A172 (cell line): ENCODE measurements at regions not wholly inside any gene's neighbourhood (a gene's known extent, or its start where the extent isn't known, plus 50 kb on each side); places are given as distances from the start of the nearest gene placed in this dataset.

Source experiments
- DNase-seq: peaks from one replicate; pipeline ENCODE4 v3.0.0-alpha.2; 2015; ENCODE audit warnings: low spot score

DNA sequence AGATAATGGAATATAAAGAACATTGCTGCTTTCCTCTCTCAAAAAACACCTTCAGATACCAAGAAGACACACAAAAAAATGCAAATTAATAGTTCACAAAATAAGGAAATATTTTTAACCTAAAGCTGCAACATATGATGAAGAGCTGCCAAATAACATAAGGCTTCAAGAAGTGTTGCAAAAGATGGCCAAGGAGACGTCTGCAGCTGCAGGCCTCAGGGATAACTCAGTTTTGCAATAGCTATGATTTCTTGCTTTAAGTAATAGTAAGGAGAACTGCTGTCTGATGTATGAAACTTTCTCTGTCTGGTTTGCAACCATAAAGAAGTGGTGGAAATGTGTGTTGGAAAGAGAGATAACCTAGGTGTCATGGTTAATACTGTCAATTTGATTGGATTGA, 1237.5 kb downstream of the MRPL39 start:
- no peak for DNase-seq

DNA sequence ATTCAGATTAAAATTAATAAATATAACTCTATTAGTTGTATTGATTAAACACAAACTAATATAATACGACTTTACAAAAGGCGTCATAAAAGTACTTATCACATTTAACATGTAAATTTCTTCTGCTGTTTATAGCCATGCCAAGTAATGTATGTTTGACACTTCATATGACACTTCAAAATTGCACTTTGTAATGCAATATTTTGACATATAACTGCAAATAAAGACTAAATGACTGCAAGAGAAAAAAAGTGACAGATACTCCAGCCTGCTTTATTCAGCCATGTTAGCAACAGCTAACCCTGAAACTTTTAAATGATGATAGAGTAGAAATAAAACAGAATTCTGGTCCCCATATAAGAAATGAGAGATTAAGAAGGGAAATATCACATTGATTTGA, 1238.0 kb downstream of the MRPL39 start:
- no peak for DNase-seq

DNA sequence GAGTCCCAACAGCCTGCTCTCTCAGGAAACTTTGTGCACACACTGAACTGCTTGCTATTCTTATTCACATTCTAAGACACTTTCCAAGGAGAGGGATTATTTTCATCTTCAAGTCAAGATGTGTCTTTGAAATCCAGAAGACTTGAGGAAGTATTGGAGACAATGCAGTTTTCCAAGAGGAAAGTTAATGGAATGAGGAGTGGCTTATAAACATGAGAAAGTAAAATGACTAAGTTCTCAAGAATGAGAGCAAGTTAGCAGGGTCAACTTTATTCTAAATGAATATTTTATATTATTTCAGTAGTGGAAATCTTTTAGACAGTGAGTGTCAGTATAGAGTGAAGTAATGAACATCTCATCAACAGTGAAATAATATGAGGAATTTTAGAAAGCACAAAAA, 1239.3 kb downstream of the MRPL39 start:
- no peak for DNase-seq

DNA sequence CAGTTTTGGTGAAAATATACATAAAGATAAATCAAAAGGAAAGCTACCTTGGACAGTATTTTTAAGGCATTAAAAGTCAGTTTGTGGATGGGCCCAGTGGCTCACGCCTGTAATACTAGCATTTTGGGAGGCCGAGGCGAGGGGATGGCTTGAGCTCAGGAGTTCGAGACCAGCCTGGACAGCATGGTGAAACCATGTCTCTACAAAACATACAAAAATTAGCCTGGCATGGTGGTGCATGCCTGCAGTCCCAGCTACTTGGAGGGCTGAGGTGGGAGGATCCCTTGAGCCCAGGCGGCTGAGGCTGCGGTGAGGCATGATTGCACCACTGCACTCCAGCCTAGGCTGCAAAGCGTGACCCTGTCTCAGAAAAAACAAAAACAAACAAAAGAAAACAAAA, 1253.8 kb downstream of the MRPL39 start:
- no peak for DNase-seq

DNA sequence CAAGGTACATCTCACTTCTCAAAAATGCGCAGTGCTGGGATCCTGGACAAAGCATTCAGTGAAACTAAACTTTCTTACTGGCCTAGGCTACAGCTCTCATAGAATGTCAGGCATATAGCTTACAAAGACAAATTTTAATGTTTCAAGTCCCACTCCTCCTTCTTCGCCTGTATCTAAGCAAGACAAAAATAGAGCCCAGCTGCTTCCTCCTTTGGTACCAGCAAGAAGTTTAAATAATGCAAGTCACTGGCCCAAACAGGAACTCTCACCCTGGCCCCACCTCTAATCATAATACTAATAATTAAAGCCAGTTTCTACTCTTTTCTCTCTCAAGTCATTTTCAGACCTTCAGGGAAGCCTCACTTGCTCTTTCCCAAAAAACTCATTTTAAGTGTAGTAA, 1267.9 kb downstream of the MRPL39 start:
- no peak for DNase-seq

DNA sequence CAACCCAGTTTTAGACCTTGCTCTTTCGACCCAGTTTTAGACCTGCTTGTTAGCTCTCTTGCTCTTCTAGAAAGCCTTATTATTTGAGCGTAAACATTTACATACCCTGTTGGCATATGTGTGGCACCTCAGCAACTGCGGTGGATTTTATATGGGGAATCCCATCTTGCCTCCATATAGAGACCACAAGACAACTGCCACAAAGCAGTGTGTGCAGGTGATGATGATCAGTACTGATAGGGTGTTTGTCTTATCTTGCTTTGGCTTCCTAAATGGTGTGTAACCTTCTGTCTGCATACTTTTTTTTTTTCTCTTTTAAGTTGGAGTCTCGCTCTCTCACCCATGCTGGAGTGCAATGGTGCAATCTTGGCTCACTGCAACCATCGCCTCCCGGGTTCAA, 1270.8 kb downstream of the MRPL39 start:
- DNase-seq, result no peak

DNA sequence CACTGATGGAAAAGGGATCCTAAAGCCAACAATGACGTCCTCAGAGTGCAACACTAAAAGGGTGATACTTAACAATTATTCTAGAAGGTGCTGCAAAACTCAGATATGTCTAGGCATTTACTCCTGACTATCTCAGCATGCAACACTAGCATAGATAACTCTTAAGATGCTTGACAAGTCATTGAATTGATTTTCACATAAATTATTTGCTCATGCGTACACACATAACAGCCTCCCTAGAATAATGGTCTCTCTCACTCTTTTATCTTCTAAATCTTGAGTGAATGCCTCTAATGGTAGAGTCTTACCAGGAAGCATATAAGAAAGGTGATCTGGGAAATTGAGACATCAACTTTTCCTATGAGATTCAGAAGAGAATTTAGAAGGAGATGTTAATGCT, 1283.7 kb downstream of the MRPL39 start:
- DNase-seq, result no peak

DNA sequence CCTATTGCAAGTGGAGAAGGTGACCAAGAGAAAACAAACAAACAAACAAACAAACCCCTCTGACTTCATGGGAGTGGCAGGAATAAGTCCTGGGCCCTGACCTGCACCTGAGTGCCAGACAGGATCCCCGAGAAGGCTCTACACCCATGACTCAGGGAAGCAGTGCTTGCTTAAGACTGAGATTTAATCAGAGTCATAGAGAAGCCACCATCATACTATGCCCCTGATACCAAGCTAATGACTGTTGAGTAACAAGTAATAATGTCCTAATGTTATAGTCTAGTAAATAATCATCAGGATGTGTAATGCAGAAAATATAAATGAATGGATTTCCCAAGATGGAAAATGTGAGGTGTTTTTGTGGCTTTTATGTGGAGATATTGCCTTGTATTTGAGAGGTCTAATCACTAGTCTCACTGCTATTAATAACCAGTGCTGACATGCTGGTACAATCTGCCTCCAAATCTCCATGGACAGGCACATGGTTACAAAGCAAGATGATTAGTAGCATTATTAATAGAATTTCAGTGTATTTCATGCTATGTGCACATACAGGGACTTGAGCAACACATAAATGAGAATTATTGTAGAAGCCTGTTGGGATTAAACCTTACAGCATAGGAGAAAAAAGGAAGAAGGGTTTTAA, 1290.9 kb downstream of the MRPL39 start:
- no peak for DNase-seq

DNA sequence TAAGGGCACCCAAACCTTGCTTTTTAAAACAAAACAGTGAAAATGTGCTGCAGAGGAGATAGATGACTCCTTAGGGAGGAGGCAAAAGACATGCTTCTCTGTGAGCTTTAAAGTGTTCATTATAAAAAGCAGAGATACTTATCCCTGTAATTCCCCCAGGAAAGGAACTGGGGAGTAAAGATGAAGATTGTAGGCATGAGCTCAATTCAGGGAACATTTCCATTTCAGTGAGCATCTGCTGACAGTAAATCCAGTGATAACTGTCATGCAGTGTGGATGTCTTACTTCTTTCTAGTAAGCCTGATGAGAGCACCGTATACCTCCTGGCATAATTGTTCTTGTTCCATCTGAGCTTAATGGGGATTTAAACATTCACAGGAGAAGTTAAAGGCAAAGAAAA, 1296.5 kb downstream of the MRPL39 start:
- no peak for DNase-seq

DNA sequence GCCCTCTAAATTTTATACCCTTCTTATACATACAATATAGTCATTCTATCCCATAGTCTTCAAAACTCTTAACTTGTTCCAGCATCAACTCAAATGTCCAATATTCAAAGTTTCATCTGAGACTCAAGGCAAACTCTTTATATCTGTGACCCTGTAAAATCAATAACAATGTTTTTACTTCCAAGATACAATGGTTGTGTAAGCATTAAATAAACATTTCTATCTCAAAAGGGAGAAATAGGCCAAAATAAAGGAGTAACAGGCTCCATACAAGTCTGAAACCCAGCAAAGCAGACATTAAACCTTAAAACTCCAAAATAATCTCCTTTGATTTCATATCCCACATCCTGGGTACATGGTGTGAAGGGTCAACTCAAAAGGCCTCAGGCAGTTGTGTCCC, 1299.1 kb downstream of the MRPL39 start:
- DNase-seq, result no peak

DNA sequence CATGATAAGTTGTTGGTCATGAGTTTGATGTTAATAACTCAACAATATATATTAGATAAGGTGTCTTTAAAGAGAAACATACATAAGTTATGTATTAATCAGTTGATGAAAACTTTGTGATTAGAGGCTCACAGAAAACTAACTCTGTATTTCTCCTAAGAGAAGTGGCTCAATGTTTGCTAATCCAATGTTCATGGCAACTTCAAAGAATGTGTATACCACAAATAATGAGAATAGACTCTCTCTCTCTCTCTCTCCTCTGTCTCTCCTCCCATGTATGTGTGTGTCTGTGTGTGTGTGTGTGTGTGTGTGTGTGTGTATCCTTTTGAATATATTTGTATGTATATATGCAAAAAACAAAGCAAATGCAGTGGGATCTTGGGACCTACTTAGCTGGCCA, 1304.9 kb downstream of the MRPL39 start:
- no peak for DNase-seq

DNA sequence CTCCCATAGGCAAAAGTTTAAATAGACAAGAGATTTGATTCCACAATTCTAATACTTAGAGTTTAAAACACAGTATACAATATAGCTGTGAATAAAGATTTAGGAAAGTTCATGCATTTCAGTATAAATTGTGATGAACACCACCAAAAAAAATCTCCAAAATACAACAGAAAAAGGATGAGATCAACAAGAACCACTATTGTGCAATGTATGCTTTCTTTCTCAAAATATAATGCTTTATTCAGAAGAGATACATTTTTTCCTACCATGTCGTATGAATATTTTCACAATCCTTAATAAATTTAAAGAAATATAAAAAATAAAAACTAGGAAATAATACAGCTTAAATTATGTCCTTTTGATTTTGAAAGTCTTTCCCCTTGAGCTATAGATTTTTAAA, 1309.2 kb downstream of the MRPL39 start:
- DNase-seq, result no peak

DNA sequence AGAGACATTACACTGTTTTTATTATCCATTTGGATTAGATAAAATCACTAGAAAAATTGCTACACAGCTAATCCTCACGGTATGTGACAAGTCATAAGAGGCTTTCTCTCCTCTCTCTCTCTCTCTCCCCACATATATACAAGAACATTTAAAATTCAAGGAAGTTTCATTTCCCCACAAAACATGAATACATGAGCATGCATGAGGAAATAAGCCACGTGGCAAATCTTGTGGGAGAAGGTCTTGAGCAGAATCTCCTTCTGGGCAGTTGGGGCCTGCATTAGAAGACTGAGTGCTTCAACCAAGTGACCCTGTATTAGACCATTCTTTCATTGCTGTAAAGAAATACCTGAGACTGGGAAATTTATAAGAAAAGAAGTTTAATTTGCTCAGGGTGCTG, 1313.1 kb downstream of the MRPL39 start:
- no peak for DNase-seq

DNA sequence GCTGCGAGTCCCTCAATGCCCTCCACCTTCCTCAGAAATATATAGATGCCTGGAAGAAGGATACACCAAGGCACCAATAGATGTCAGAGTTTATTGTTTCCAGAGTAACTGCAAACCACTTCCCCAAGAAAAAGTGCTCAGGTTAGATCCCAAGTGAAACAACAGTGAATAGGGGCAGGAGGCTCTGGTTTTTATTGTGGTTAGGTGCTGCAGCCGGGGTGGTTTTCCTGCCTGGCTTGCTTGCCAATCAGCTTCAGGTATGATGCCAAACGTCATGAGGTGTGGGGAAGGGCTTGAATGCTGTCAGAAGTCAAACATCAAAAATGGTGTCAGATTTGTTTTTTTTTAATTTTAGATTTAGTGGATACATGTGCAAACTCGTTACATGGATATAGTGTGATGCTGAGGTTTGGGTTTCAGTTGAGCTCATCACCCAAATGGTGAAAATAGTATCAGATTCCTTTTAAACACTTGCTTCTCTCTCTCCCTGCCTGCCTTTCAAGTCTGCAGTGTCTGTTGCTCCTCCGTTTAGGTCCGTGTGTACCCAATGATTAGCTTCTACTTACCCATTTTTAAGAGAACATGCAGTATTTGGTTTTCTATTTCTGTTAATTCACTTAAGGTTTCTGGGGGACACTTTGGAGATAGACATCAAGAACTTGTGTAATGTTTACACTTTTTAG, 1317.0 kb downstream of the MRPL39 start:
- no peak for DNase-seq

DNA sequence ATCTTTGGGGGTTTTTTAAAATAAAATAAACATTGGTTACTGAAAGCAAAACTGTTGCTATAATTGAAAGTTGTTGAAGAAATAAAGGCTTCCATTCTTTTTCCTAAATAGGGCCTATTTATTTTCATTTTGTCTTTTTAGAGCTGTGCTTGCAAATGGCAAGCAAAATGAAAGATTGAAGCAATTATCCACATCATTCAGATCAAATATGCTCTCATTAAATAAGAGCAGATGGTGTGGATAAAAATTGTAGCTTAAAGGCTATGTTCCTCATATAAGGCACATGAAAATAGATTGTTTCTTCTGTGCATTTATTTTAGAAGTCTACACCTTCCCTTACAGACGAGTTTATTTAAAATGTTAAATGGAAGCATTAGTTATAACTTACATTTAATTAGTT, 1317.7 kb downstream of the MRPL39 start:
- DNase-seq, result no peak

DNA sequence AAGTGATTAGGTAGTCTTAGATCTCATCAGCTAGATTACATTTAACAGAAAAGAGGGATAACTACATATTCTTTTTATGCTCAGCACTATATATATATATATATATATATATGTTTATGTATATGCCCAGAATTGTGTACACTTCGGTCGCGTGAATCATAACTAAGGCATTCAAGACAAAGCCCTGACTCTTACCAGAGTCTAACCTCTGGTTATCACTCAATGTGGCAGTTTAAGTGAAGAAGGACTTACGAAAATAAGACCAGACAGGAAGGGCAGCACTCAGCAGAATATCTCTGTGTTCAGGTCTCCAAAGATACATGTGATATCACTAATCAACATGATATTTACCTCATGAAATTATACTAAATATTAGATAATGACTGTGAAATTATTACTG, 1326.7 kb downstream of the MRPL39 start:
- no peak for DNase-seq

DNA sequence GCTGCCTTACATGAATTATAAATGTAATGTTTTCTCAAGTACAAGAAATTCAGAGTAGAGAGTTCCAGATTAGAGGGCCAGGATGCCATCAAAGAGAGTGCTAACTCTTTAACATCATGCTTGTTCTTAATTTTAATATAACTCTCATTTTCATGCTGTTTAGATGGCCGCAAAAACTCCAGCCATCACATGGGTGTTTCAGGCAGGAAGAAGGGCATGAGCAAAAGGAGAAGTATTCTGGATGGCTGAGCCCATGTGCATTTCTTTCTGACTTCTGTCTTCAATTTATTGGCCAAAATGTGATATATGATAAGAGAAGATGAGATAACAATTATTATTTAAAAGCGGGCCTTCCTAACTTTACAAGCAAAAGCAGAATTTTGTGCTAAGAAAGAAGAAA, 1328.6 kb downstream of the MRPL39 start:
- DNase-seq, result no peak

DNA sequence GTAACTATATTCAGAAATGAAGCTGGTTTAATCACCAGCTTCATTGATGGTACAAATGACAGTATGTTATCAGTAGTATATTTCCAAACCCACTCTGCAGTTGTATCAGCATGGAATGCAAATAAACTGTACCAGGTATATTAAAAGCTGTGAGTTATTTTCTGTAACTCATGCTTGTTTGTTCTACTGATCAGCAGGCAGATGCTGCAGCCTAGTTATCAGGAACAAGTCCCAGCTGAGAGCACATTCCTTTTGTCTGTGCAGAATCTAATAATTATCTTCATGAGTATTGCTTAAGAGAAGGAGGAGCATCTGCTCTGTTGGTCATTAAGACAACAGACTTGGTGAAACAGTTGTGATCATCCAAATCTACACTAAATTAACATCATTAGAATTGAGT, 1331.1 kb downstream of the MRPL39 start:
- no peak for DNase-seq

DNA sequence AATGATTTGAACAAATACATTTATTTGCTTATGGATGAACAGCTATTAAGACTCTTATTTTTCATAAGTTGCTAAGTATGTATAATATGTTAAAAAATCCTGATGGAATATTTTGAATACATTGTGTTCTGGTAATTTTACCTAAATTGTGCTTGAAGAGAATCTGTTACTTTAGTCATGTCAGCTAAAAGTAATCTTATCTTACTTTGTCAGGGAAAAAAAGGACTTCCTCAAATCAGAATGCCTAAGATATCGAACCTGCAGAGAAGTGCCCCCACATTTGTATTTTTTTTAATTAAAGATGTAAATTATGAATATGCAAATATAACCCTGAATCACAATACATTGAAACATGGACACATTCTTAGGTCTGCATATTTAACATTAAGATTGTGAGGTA, 1331.7 kb downstream of the MRPL39 start:
- no peak for DNase-seq

DNA sequence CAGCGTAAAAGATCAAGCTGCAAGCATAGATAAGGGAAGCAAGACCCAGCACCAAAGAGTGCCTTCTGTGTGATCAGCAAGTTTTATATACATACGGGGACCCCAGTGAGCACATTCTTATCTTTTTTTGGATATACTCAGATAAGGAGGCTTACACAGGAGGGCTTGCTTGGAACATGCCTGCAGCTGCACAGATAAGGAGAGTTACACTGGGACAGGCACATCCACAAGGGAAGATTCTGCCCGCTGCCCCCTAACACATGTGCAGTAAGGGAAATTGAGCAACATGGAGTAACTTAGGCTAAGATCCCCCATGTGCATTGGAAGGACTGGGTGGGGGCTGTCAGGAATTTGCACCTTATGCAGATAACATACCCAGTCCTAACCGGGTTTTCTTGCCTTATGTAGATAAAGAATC, 1334.8 kb downstream of the MRPL39 start:
- no peak for DNase-seq

DNA sequence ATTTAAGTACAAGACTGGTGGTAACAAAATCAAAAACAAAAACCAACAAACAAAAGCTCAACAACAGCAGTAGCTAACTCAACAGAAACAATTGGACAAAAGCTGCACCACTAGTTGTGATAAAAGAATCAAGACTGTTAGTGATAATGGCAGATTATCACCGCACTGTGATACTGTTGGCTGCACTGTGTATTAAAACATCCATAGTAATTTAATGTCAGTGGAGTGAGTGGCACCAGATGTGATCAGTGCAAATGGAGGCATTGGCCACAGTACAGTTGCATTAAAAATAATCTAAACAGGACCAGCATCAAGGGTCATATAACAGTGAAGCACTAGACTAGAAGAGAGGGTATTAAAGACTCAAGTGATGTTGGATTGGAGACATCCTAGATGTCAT, 1341.3 kb downstream of the MRPL39 start:
- DNase-seq, result no peak

DNA sequence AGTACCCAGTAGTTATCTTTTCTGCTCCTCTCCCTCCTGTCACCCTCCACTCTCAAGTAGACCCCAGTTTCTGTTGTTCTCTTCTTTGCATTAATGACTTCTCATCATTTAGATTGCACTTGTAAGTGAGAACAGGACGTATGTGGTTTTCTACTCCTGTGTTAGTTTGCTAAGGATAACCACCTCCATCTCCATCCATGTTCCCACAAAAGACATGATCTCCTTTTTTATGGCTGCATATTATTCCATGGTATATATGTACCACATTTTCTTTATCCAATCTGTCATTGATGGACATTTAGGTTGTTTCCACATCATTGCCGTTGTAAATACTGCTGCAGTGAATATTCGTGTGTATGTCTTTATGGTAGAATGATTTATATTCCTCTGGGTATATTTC, 1346.5 kb downstream of the MRPL39 start:
- DNase-seq, result no peak

DNA sequence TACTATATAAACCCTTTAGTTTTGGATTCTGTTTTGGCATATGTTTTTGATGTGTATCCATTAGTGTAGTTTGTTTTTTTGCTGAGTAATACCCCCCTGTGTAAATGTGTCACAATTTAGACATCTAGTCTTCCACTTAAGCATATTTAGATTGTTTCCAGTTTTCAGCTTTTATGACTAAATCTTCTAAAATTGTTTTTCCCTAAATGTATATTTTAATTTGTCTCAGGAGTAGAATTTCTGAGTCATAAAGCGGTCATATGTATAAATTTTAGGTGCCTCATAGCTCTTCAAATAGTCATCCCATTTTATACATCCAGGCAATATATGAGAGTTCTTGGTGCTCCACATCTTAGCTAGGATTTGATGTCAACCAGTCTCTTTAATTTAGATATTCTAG, 1348.0 kb downstream of the MRPL39 start:
- DNase-seq, result no peak

DNA sequence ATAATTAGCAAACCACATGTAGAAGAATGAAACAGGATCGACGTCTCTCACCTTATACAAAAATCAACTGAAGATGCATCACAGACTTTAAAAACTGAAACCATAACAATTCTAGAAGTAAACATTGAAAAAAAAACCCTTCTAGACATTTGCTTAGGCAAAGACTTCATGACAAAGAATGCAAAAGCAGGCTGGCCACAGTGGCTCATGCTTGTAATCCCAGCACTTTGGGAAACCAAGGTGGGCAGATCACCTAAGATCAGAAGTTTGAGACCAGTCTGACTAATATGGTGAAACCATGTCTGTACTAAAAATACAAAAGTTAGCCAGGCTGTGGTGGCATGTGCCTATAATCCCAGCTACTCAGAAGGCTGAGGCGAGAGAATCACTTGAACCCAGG, 1351.7 kb downstream of the MRPL39 start:
- DNase-seq, result no peak
